ENCODE measurements at regions not wholly inside any gene's neighbourhood (a gene's known extent, or its start where the extent isn't known, plus 50 kb on each side); places are given as distances from the start of the nearest gene placed in this dataset.

DNA sequence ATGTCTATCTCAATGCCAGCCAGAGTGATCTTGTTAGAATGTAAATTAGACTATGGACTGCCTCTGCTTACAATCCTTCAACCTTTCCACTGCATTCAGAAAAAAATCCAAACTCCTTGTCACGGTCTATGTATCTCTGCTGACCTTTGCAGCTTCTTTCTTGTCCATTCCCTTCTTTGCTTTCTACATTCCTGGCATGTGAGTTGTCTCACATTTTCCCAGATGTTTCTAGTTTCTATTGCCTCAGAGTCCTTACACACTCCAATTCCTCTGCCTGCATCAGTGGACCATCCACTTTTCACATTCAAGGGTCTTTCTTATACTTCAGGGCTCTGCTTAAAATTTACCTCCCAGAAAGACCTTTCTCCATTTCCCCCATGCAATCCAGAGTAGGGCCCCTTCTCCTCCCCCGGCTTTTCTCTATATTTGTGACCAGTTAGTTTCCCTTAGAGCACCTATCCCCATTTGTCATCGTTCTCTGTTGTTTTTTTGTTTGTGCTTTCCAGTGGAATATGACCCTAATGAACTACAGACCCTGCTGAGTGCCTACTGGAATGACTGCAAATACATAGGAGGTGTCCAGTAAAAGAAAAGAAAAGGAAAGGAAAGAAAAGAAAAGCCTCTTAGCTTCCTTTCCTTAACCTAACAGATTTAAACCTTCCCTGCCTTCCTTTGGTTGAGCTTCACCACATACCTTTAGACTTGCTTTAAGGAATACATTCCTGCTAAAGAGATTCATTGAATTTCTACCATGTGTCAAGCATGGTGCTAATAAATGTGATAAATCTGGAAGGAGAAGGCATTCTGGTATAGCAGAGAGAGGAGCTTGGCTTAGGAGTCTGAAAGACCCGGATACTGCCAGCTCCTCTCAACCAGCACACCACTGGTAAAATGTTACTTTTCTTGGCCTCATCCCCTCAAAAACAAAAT is 102.0 kb downstream of the DIRAS3 start:
- no peak for DNase-seq (ENCODE audit: low read depth, low spot score)

DNA sequence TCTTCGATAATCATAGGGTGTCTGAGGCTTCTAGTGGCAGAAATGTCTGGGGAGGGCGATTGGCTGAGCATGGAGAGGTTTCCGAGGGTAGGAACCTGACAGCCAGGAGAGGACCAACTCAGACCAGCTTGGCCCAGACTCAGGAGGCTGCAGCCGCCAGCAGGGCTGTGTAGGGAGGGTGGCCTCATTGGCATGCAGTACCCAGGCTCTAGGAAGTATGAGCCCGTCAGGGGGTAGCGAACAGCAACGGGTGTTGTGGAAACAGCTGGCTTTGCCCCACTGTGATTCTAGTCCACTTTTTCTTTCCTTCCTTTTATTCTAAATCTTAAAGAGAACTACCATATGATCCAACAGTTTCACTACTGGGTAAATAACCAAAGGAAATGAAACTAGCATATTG is 103.3 kb downstream of the DIRAS3 start:
- peak; percentile 42 for DNase-seq (ENCODE audit: low read depth, low spot score)

- no peak for DNase-seq (ENCODE audit: low read depth, low spot score)
These were observed 104.6 kb downstream of the DIRAS3 start for GRCh38 chr1:67945733-67946374.

GRCh38 chr1:67942274-67942673 is 108.2 kb downstream of the DIRAS3 start:
- DNase-seq (ENCODE audit: low read depth, low spot score): no peak

DNA sequence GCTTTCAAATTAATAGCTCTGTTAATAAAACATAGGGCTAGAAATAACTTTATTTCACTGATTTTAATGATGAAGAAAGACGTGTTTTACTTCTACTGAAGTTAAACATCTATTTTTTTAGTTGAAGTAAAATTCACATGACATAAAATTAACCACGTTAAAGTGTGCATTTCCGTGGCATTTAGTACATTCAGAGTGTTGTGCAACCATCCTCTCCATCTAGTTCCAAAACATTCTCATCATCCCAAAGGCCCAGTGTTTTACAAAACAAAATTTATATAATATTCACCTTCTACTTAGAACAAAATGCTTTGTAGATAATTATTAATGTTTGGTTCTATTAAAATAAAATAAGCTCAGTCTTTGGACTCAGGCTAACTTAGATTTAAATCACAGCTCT is 108.5 kb upstream of the GNG12 start:
- no peak for DNase-seq (ENCODE audit: low read depth, low spot score)

- DNase-seq (ENCODE audit: low read depth, low spot score): no peak
These were observed 107.9 kb upstream of the GNG12 start for GRCh38 chr1:67941155-67941554.

GRCh38 chr1:67939942-67940341 is 106.7 kb upstream of the GNG12 start:
- DNase-seq (ENCODE audit: low read depth, low spot score): no peak

- no peak for DNase-seq (ENCODE audit: low read depth, low spot score)
These were observed 106.0 kb upstream of the GNG12 start for GRCh38 chr1:67939186-67939743.

- DNase-seq (ENCODE audit: low read depth, low spot score): no peak
These were observed 104.4 kb upstream of the GNG12 start for GRCh38 chr1:67937651-67938050.

DNA sequence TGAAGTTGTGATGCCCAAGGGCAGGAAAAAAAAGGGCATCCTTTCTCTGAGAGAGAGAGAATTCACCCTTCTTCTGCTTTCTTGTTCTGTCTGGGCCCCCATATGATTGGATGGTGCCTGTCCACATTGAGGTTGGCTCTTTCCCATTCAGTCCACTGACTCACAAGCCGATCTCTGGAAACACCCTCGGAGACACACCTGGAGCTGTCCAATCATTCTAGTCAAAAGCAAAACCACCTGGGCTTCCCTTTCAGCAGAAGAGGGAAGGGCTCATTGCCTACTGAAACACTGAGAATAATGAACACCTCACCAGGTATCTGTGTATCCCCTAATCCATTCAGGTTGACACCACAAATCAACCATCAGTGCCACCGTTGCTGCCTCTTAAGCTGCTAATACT is 103.7 kb upstream of the GNG12 start:
- no peak for DNase-seq (ENCODE audit: low read depth, low spot score)

GRCh38 chr1:67935560-67935959 is 102.3 kb upstream of the GNG12 start:
- DNase-seq (ENCODE audit: low read depth, low spot score): no peak

GRCh38 chr1:67931198-67931597 is 97.9 kb upstream of the GNG12 start:
- DNase-seq (ENCODE audit: low read depth, low spot score): no peak

GRCh38 chr1:67923074-67923473 is 89.8 kb upstream of the GNG12 start:
- no peak for DNase-seq (ENCODE audit: low read depth, low spot score)

DNA sequence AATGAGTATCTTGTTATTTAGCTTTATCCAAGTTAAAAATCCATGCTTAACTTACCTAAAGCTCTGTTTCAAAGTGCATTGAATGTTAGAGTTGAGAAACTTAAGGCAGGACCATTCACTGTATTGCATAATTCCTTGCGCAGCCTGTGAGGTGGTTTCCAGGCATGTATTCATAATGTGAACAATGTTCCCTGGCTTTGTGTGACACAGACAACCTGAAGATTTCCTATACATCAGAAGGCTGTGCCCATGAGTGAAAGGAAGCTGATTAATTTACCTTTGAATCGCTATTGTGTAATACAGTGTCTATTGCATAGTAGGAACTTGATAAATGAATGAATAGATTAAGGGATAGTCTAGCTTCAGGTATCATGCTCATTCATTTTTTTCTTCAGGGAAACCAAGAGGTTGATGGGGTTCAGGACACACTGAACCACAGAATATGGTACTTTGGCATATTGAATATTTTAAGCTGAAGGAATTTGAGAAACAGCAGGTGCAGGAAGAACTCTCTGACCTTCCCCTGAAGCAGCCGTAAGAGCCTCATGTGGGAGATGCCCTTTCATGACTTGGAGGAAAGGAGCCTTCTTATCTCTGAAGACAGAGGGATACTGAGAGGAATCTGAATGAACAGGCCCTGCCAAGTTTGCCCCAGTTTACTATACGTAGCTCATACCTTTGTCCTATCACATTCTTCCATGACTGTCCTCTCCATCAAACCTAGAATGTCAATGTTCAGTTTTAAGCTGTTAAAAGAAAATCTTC is 88.6 kb upstream of the GNG12 start:
- DNase-seq (ENCODE audit: low read depth, low spot score): no peak

DNA sequence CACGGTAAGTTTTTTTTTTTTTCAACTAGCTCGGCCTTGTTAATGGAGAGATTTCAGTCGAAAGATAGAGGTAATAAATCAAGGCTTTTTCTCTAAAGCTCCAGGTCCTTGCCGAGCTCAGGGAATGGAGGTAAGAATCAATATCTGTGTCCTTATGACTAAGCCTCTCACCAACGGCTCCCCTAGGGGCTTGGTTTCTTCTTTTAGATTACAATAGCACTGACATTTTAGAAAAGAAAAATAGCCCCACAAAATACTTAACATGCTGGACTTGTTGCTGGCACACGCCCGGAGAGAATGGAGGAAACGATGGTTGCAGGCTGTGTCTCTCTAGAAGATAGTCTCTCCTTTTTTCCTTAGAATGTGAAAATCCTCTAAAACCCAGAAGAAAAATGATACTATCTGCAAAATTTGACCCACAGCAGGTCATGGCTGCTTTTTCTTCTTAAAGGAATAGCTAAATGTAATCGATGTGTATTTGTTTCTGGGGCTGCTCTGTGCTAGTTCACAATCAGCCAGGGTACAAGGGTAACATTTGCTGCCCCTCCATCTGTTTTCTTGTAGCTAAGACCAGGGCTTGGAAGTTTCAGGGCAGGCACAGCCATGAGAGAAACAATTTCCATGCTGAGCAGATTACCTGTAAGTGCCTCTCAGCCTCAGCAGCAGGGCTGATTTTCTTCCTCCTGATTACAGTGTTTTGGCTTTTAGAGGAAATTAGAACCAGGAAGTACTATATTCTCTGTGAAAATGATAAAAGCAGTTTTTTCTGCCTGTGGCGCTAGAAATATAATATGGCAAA is 86.2 kb upstream of the GNG12 start:
- no peak for DNase-seq (ENCODE audit: low read depth, low spot score)

GRCh38 chr1:67918067-67918466 is 84.8 kb upstream of the GNG12 start:
- no peak for DNase-seq (ENCODE audit: low read depth, low spot score)

GRCh38 chr1:67917006-67917405 is 83.7 kb upstream of the GNG12 start:
- DNase-seq (ENCODE audit: low read depth, low spot score): no peak

- DNase-seq (ENCODE audit: low read depth, low spot score): no peak
These were observed 83.0 kb upstream of the GNG12 start for GRCh38 chr1:67916140-67916886.

- DNase-seq (ENCODE audit: low read depth, low spot score): no peak
These were observed 76.5 kb upstream of the GNG12 start for GRCh38 chr1:67909776-67910175.

DNA sequence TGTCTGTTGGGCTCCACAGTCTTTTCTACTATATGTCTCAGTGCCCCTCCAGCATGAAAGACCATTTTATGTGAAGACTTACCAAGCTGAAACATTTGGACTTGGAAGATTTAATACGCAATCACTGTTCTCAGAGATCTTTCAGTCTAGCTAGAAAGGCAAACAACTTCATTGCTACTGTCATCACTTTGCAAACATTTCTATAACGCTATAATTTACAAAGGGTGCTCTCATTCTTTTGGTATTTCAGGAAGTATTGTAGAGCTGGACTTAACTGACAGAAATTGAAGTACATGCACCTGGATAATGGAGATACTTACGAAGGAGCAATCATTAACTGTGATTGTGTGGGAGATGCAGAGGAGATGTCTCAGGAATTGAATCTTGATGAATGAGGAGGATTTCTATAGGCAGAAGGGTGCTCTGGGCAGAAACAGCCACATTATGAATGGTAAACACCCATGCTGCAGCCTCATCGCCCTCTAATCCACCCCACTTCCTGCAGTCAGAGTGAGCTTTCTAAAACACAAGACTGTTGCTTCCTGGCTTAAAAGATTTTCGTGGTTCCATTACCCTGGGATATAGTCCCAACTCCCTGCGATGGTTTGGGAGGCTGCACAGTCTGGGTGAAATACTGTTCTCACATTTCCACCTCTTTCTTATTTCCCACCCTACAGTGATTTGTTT is 75.1 kb upstream of the GNG12 start:
- DNase-seq (ENCODE audit: low read depth, low spot score): no peak

Measured in brain pericyte (primary cell).